ENCODE measurements at regions not wholly inside any gene's neighbourhood (a gene's known extent, or its start where the extent isn't known, plus 50 kb on each side); places are given as distances from the start of the nearest gene placed in this dataset.

- no peak for TF ChIP-seq FOXA1 (IDR thresholded peaks at IDR 0.05)
- no peak for TF ChIP-seq PKNOX1 (IDR thresholded peaks at IDR 0.05)
- TF ChIP-seq ARNT (IDR thresholded peaks at IDR 0.05): no peak
- no peak for TF ChIP-seq SP1 (IDR thresholded peaks at IDR 0.05)
- TF ChIP-seq ELF4 (IDR thresholded peaks at IDR 0.05): no peak
- TF ChIP-seq NFRKB (IDR thresholded peaks at IDR 0.05): no peak
- TF ChIP-seq FOXM1 (IDR thresholded peaks at IDR 0.05; ENCODE audit: borderline replicate concordance): no peak
- no peak for TF ChIP-seq ZNF384 (IDR thresholded peaks at IDR 0.05)
- no peak for TF ChIP-seq CTBP1 (IDR thresholded peaks at IDR 0.05; ENCODE audit: borderline replicate concordance)
- TF ChIP-seq TARDBP (IDR thresholded peaks at IDR 0.05): no peak
- no peak for TF ChIP-seq L3MBTL2 (conservative IDR thresholded peaks at IDR 0.05)
- TF ChIP-seq BHLHE40 (IDR thresholded peaks at IDR 0.05; ENCODE audit: borderline replicate concordance): no peak
- TF ChIP-seq HDGF (IDR thresholded peaks at IDR 0.05; ENCODE audit: borderline replicate concordance): no peak
- no peak for TF ChIP-seq LEF1 (IDR thresholded peaks at IDR 0.05; ENCODE audit: borderline replicate concordance)
- TF ChIP-seq SUZ12 (IDR thresholded peaks at IDR 0.05): no peak
- POLR2A ChIA-PET: no interaction called here
- no peak for DNase-seq (ENCODE audit: extremely low spot score)
- CTCF ChIA-PET: interaction anchor here (0.6 kb wide), 1 partner anchor 9 kb away, joined by 4 read pairs; no protein-coding TSS in a partner anchor
These were observed 71.0 kb downstream of the C5orf15 start for GRCh38 chr5:133897431-133897830.

DNA sequence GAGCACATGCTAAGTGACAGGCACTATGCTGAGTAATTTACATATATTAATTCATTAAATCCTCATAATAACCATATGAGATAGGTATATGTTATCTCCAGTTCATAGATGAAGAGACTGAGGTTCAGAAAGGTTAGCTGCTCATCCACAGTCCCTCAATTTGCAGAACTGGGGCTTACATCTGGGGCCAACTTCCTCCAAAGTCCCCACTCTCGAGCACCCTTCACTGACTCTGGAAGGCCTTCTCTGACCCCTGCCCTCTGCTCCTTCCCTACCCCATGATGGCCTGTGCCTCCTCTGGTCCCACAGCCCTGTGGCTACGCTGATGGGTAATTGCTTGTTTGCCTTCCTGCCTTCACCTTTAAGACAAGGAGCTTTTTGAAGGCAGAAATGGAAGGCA lies 71.6 kb downstream of the C5orf15 start:
- TF ChIP-seq SP1 (IDR thresholded peaks at IDR 0.05) (no peak), L3MBTL2 (conservative IDR thresholded peaks at IDR 0.05) (no peak), NFRKB (IDR thresholded peaks at IDR 0.05) (no peak), ZNF384 (IDR thresholded peaks at IDR 0.05) (no peak), FOXA1 (IDR thresholded peaks at IDR 0.05) (no peak), CTBP1 (IDR thresholded peaks at IDR 0.05; ENCODE audit: borderline replicate concordance) (no peak), ELF4 (IDR thresholded peaks at IDR 0.05) (no peak), PKNOX1 (IDR thresholded peaks at IDR 0.05) (no peak), LEF1 (IDR thresholded peaks at IDR 0.05; ENCODE audit: borderline replicate concordance) (no peak), FOXK2 (IDR thresholded peaks at IDR 0.05) (no peak), SUZ12 (IDR thresholded peaks at IDR 0.05) (no peak), BHLHE40 (IDR thresholded peaks at IDR 0.05; ENCODE audit: borderline replicate concordance) (no peak), ARNT (IDR thresholded peaks at IDR 0.05) (no peak), FOXM1 (IDR thresholded peaks at IDR 0.05; ENCODE audit: borderline replicate concordance) (no peak), HDGF (IDR thresholded peaks at IDR 0.05; ENCODE audit: borderline replicate concordance) (no peak), TARDBP (IDR thresholded peaks at IDR 0.05) (no peak)
- CTCF ChIA-PET: no interaction called here
- POLR2A ChIA-PET: no interaction called here
- DNase-seq (ENCODE audit: extremely low spot score): no peak

DNA sequence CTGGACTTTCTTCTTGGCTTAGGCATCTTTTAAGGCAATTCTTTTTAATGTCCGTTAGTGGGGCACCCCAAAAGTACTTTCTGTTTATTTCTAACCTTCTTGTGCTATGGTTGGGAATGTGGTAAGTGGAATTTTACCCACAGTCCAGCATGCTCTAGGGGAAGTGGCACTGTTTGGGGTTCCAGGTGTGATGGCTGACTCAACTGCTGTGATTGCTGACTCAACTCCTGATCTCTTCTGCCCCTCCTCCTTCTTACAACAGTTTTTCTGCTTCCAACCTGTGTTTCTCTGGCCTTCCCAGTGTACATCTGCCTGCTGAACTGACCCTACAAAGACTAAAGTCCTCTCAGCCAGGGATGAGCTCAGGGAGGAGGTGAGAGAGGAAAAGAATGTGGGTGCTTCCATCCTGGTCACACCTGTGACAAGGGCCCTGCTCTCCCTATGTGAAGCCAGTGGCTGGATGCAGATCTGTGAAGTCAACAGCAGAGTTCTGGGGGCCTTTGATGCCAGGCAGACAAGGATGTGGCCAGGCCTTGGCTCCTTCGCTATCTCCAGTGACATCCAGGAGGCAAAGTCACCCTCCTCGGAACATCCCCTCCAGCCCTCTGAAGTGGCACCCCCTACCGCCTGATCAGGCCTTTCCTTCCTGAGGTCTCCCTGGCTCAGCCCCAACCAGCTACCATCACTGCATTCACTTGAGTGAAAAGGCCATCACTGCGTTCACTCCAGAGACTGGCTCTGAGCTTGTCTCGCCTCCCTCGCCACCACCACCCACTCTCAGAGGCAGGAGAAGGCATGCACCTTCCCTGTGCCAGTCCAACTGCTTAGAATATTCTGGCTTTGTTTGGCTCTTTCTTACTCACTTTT lies 72.2 kb downstream of the C5orf15 start:
- CTCF ChIA-PET: no interaction called here
- TF ChIP-seq SUZ12 (IDR thresholded peaks at IDR 0.05) (no peak), ELF4 (IDR thresholded peaks at IDR 0.05) (no peak), FOXK2 (IDR thresholded peaks at IDR 0.05) (no peak), ZNF384 (IDR thresholded peaks at IDR 0.05) (no peak), BHLHE40 (IDR thresholded peaks at IDR 0.05; ENCODE audit: borderline replicate concordance) (no peak), LEF1 (IDR thresholded peaks at IDR 0.05; ENCODE audit: borderline replicate concordance) (no peak), SP1 (IDR thresholded peaks at IDR 0.05) (no peak), CTBP1 (IDR thresholded peaks at IDR 0.05; ENCODE audit: borderline replicate concordance) (no peak), FOXA1 (IDR thresholded peaks at IDR 0.05) (no peak), NFRKB (IDR thresholded peaks at IDR 0.05) (no peak), FOXM1 (IDR thresholded peaks at IDR 0.05; ENCODE audit: borderline replicate concordance) (no peak), HDGF (IDR thresholded peaks at IDR 0.05; ENCODE audit: borderline replicate concordance) (no peak), ARNT (IDR thresholded peaks at IDR 0.05) (no peak), TARDBP (IDR thresholded peaks at IDR 0.05) (no peak), L3MBTL2 (conservative IDR thresholded peaks at IDR 0.05) (no peak)
- DNase-seq (ENCODE audit: extremely low spot score): no peak
- POLR2A ChIA-PET: no interaction called here

DNA sequence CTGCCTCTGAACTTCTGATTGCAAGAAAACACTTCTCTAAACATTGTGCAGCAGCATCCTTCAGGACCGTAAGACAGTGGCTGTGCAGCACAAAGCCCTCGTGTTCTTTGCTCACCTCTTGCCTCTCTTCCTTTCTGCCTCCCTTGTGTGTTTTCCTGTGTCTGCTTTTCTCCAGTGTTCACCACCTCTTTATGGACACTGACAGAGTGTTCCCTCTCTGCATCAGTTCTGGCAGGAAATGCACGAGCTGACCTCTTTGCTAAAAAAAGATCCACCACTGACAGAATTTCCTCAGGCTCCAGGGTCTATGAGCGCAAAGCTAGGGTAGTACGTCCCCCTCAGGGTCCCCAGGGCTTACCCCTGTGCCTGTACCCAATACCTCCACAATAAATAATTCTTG lies 74.3 kb downstream of the C5orf15 start:
- ChIA-PET POLR2A (no interaction called here), CTCF (no interaction called here)
- TF ChIP-seq ARNT (IDR thresholded peaks at IDR 0.05) (no peak), LEF1 (IDR thresholded peaks at IDR 0.05; ENCODE audit: borderline replicate concordance) (no peak), L3MBTL2 (conservative IDR thresholded peaks at IDR 0.05) (no peak), NFRKB (IDR thresholded peaks at IDR 0.05) (no peak), ZNF384 (IDR thresholded peaks at IDR 0.05) (no peak), CTBP1 (IDR thresholded peaks at IDR 0.05; ENCODE audit: borderline replicate concordance) (no peak), FOXK2 (IDR thresholded peaks at IDR 0.05) (no peak), BHLHE40 (IDR thresholded peaks at IDR 0.05; ENCODE audit: borderline replicate concordance) (no peak), FOXA1 (IDR thresholded peaks at IDR 0.05) (no peak), FOXM1 (IDR thresholded peaks at IDR 0.05; ENCODE audit: borderline replicate concordance) (no peak), SP1 (IDR thresholded peaks at IDR 0.05) (no peak), HDGF (IDR thresholded peaks at IDR 0.05; ENCODE audit: borderline replicate concordance) (no peak), ELF4 (IDR thresholded peaks at IDR 0.05) (no peak), SUZ12 (IDR thresholded peaks at IDR 0.05) (no peak), PKNOX1 (IDR thresholded peaks at IDR 0.05) (no peak), TARDBP (IDR thresholded peaks at IDR 0.05) (no peak)
- no peak for DNase-seq (ENCODE audit: extremely low spot score)

GRCh38 chr5:133892774-133893173 lies 75.7 kb downstream of the C5orf15 start:
- POLR2A ChIA-PET: no interaction called here
- CTCF ChIA-PET: interaction anchor here (0.7 kb wide), 1 partner anchor 23 kb away, joined by 4 read pairs; no protein-coding TSS in a partner anchor
- no peak for DNase-seq (ENCODE audit: extremely low spot score)
- TF ChIP-seq PKNOX1 (IDR thresholded peaks at IDR 0.05) (no peak), FOXM1 (IDR thresholded peaks at IDR 0.05; ENCODE audit: borderline replicate concordance) (no peak), ELF4 (IDR thresholded peaks at IDR 0.05) (no peak), TARDBP (IDR thresholded peaks at IDR 0.05) (no peak), SUZ12 (IDR thresholded peaks at IDR 0.05) (no peak), ZNF384 (IDR thresholded peaks at IDR 0.05) (no peak), ARNT (IDR thresholded peaks at IDR 0.05) (no peak), CTBP1 (IDR thresholded peaks at IDR 0.05; ENCODE audit: borderline replicate concordance) (no peak), LEF1 (IDR thresholded peaks at IDR 0.05; ENCODE audit: borderline replicate concordance) (no peak)

All from HEK293T (cell line).